Esophagus muscularis mucosa (tissue), 3 donors: ENCODE measurements at regions not wholly inside any gene's neighbourhood (a gene's known extent, or its start where the extent isn't known, plus 50 kb on each side); places are given as distances from the start of the nearest gene placed in this dataset.

Source experiments
- POLR2A ChIP-seq: fragments of 450-650 bp; IDR thresholded peaks from one replicate; pipeline ENCODE4 v1.6.1; 2017; ENCODE audit warnings: antibody characterized with exemption, moderate library complexity, mild to moderate bottlenecking, low read depth
- POLR2AphosphoS5 ChIP-seq, 2 donors: sonication (generic); formaldehyde crosslinking; IDR thresholded peaks; one replicate each; pipeline ENCODE4 v1.6.1; 2017; ENCODE audit warnings: antibody characterized with exemption in 2 of 2
- TF ChIP-seq, protein P1 (sequence below), 3 experiments: fragments of 200-600 bp in 2 of 3; fragments of 450-650 bp in 1 of 3; sonication (generic) in 2 of 3; IDR thresholded peaks; one replicate each; pipeline ENCODE4 v1.5.1; 2017 to 2019; ENCODE audit warnings: antibody characterized with exemption in 3 of 3, mild to moderate bottlenecking in 2 of 3, moderate library complexity in 1 of 3

DNA sequence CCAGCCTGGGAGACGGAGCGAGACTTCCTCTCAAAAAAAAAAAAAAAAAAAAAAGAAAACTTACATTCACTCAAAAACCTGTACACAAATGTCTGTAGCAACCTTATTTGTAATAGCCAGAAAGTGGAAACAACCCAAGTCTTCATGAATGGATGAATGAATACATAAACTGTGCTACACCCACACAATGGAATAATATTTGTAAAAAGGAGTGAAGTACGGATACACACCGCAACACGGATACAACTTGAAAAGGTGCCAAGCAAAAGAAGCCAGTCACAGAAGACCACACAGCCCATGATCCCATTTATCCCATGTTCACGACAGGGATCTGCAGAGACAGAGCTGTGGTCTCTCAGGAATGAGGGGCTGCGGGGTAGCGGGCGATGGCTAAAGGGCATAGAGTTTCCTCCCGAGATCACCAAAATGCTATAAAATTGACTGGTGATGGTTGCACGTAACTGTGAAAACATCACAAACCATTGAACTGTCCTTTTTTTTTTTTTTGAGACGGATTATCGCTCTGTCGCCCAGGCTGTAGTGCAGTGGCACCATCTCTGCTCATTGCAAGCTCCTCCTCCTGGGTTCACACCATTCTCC lies 76.2 kb upstream of the COL5A1 start:
- TF ChIP-seq, protein P1, sequence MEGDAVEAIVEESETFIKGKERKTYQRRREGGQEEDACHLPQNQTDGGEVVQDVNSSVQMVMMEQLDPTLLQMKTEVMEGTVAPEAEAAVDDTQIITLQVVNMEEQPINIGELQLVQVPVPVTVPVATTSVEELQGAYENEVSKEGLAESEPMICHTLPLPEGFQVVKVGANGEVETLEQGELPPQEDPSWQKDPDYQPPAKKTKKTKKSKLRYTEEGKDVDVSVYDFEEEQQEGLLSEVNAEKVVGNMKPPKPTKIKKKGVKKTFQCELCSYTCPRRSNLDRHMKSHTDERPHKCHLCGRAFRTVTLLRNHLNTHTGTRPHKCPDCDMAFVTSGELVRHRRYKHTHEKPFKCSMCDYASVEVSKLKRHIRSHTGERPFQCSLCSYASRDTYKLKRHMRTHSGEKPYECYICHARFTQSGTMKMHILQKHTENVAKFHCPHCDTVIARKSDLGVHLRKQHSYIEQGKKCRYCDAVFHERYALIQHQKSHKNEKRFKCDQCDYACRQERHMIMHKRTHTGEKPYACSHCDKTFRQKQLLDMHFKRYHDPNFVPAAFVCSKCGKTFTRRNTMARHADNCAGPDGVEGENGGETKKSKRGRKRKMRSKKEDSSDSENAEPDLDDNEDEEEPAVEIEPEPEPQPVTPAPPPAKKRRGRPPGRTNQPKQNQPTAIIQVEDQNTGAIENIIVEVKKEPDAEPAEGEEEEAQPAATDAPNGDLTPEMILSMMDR (IDR thresholded peaks at IDR 0.05): no peak
- no peak for TF ChIP-seq POLR2A
- TF ChIP-seq POLR2AphosphoS5 (IDR thresholded peaks at IDR 0.05): no peak
